Central memory CD8-positive, alpha-beta T cell (primary cell): ENCODE measurements at regions not wholly inside any gene's neighbourhood (a gene's known extent, or its start where the extent isn't known, plus 50 kb on each side); places are given as distances from the start of the nearest gene placed in this dataset.
"Not testable (repeated sequence)": the region's sequence is repeated elsewhere in the genome, so short reads cannot be mapped to it uniquely, and the experiment has no call there.

Source experiments
- ATAC-seq: fragments of 150-1000 bp; cut with Tn5 transposase; replicated peaks from 2 replicates; pipeline ENCODE4 v1.10.0; 2022; ENCODE audit warnings: mild to moderate bottlenecking, moderate FRiP score, moderate number of reproducible peaks; ENCODE audit not compliant: poor library complexity, severe bottlenecking; ENCODE audit errors: extremely low read depth
- DNase-seq, 2 donors: peaks; one replicate each; pipeline ENCODE4 v3.0.0; 2021; ENCODE audit warnings: low spot score in 2 of 2
- H3K27ac Mint-ChIP-seq: one replicate; pipeline ENCODE4 v1.8.0; 2022; ENCODE audit warnings: low read depth, mild to moderate bottlenecking, moderate library complexity, mixed read lengths
- H3K27me3 Mint-ChIP-seq: one replicate; pipeline ENCODE4 v1.8.0; 2022; ENCODE audit warnings: mixed read lengths
- H3K36me3 Mint-ChIP-seq: one replicate; pipeline ENCODE4 v1.8.0; 2022; ENCODE audit warnings: mild to moderate bottlenecking, moderate library complexity, mixed read lengths; ENCODE audit not compliant: insufficient read depth
- H3K4me1 Mint-ChIP-seq: one replicate; pipeline ENCODE4 v1.8.0; 2022; ENCODE audit warnings: mixed read lengths
- H3K4me3 Mint-ChIP-seq: one replicate; pipeline ENCODE4 v1.8.0; 2022; ENCODE audit warnings: mild to moderate bottlenecking, moderate library complexity, mixed read lengths
- H3K9me3 Mint-ChIP-seq: one replicate; pipeline ENCODE4 v1.8.0; 2022; ENCODE audit warnings: mixed read lengths

DNA sequence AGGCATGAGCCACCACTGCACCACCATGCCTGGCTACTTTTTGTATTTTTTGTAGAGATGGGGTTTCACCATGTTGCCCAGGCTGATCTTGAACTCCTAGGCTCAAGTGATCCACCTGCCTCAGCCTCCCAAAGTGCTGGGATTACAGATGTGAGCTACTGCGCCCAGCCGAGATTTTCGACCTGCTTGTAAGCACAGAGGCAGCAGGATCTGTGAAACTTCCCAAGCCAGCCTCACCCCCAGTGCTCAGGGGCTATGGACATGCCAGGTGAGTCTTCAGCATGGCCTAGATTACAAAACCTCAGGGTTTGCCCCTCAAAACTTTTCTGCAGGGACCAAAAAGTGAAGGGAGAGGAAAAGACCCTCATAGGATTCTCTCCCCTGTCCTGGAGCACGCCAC is 145.0 kb upstream of the KCNG1 start:
- H3K4me1 Mint-ChIP-seq, ATAC-seq, DNase-seq, H3K9me3 Mint-ChIP-seq, H3K4me3 Mint-ChIP-seq, H3K36me3 Mint-ChIP-seq, H3K27ac Mint-ChIP-seq: not testable (repeated sequence)
- peaks cover 62% of the 10 kb centered on the region for H3K27me3 Mint-ChIP-seq

- peaks cover 10% of the 10 kb centered on the region for H3K4me1 Mint-ChIP-seq
- no peaks in the 10 kb centered on the region for H3K36me3 Mint-ChIP-seq
- DNase-seq (no peak), ATAC-seq (no peak)
- peaks cover 62% of the 10 kb centered on the region for H3K27me3 Mint-ChIP-seq
- H3K4me3 Mint-ChIP-seq, result no peak overlapping the region
- H3K9me3 Mint-ChIP-seq, result no peaks in the 10 kb centered on the region
- H3K27ac Mint-ChIP-seq, result no peak overlapping the region
These were observed 143.6 kb upstream of the KCNG1 start for GRCh38 chr20:51166489-51166888.

DNA sequence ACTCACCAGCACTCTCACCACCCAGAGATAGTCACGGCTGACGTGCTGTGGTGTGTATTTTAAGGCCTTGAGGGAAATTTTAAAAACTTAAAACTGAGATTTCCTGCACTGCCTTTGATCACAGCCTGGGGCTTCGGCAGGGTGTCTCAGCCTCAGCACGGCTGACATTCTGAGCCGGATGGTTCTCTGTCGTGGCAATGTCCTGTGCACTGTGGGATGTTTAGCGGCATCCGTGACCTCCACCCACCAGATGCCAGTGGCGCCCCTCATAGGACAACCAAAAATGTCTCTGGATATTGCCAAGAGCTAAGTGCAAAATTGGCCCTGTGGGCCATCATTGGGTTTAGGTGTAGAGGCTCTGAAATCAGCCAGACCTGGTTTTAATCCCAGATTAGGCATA is 142.2 kb upstream of the KCNG1 start:
- ATAC-seq, result no peak
- no peak for DNase-seq
- H3K27me3 Mint-ChIP-seq, result peaks cover 62% of the 10 kb centered on the region
- no peak overlapping the region for H3K4me3 Mint-ChIP-seq
- no peaks in the 10 kb centered on the region for H3K9me3 Mint-ChIP-seq
- no peaks in the 10 kb centered on the region for H3K36me3 Mint-ChIP-seq
- H3K4me1 Mint-ChIP-seq, result peaks cover 10% of the 10 kb centered on the region
- no peak overlapping the region for H3K27ac Mint-ChIP-seq

DNA sequence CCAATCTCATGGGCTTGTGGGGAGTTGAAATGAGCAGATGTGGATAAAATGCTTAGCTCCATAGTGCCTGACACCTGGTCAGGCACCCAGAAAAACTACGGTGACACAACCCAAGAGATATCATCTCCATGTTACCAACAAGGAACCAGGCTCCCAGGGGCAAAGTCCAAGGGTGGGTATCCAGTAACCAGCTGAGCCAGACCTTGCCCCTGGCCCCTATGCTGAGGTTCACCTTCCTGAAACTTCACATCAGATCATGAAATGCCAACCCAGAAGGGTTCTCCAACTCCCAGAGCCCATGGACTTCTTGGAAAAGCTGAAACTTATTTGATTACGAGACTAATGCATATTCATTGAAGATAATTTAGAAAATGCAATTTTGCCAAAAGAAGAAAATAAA is 141.8 kb upstream of the KCNG1 start:
- Mint-ChIP-seq H3K4me3 (no peak overlapping the region), H3K27me3 (peaks cover 62% of the 10 kb centered on the region), H3K36me3 (no peaks in the 10 kb centered on the region), H3K27ac (no peak overlapping the region), H3K4me1 (peaks cover 10% of the 10 kb centered on the region), H3K9me3 (no peaks in the 10 kb centered on the region)
- DNase-seq (no peak), ATAC-seq (no peak)

- DNase-seq (no peak), ATAC-seq (no peak)
- H3K27ac Mint-ChIP-seq, result no peak overlapping the region
- H3K36me3 Mint-ChIP-seq, result no peaks in the 10 kb centered on the region
- peaks cover 8% of the 10 kb centered on the region for H3K4me1 Mint-ChIP-seq
- H3K4me3 Mint-ChIP-seq, result no peak overlapping the region
- H3K27me3 Mint-ChIP-seq, result peaks cover 62% of the 10 kb centered on the region
- no peaks in the 10 kb centered on the region for H3K9me3 Mint-ChIP-seq
These were observed 141.2 kb upstream of the KCNG1 start for GRCh38 chr20:51163996-51164600.

GRCh38 chr20:51162015-51162414 is 139.1 kb upstream of the KCNG1 start:
- DNase-seq (no peak), ATAC-seq (no peak)
- H3K4me1 Mint-ChIP-seq, result no peaks in the 10 kb centered on the region
- no peaks in the 10 kb centered on the region for H3K36me3 Mint-ChIP-seq
- no peak overlapping the region for H3K27ac Mint-ChIP-seq
- H3K4me3 Mint-ChIP-seq, result no peak overlapping the region
- no peaks in the 10 kb centered on the region for H3K9me3 Mint-ChIP-seq
- H3K27me3 Mint-ChIP-seq, result peaks cover 69% of the 10 kb centered on the region

- H3K4me3 Mint-ChIP-seq, result no peak overlapping the region
- H3K36me3 Mint-ChIP-seq, result no peaks in the 10 kb centered on the region
- no peak overlapping the region for H3K27ac Mint-ChIP-seq
- no peaks in the 10 kb centered on the region for H3K4me1 Mint-ChIP-seq
- no peaks in the 10 kb centered on the region for H3K9me3 Mint-ChIP-seq
- ATAC-seq (no peak), DNase-seq (no peak)
- H3K27me3 Mint-ChIP-seq, result peaks cover 74% of the 10 kb centered on the region
These were observed 137.9 kb upstream of the KCNG1 start for GRCh38 chr20:51160821-51161220.

DNA sequence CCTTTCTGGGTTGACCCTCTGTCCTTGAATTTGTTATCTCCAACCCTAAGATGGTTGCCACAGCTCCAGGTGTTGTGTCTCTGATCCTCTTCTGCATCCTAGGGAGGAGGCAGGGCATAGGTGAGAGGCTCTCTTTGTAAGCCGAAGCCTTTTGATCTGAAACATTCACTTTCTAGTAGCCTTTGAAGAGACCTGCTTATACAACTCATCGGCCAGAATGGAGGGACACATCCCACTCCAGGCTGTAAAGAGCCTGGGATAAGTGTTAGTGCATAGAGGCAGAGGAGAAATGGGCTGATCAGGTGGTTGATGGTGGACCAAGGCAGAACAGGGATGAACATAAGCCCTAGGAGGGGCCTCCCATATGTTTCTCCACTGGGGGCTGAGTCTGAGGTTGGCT is 137.1 kb upstream of the KCNG1 start:
- Mint-ChIP-seq H3K36me3 (no peaks in the 10 kb centered on the region), H3K4me3 (no peak overlapping the region), H3K27me3 (peaks cover 82% of the 10 kb centered on the region), H3K9me3 (no peaks in the 10 kb centered on the region), H3K27ac (no peak overlapping the region), H3K4me1 (no peaks in the 10 kb centered on the region)
- no peak for ATAC-seq
- no peak for DNase-seq

GRCh38 chr20:51159303-51159702 is 136.4 kb upstream of the KCNG1 start:
- Mint-ChIP-seq H3K4me1 (no peaks in the 10 kb centered on the region), H3K27ac (no peak overlapping the region), H3K9me3 (no peaks in the 10 kb centered on the region), H3K36me3 (no peaks in the 10 kb centered on the region), H3K4me3 (no peak overlapping the region), H3K27me3 (peaks cover 86% of the 10 kb centered on the region)
- ATAC-seq (no peak), DNase-seq (no peak)

GRCh38 chr20:51158226-51158625 is 135.3 kb upstream of the KCNG1 start:
- DNase-seq, result no peak
- Mint-ChIP-seq H3K27me3 (peaks cover 94% of the 10 kb centered on the region), H3K4me1 (no peaks in the 10 kb centered on the region), H3K27ac (no peak overlapping the region), H3K36me3 (no peaks in the 10 kb centered on the region), H3K4me3 (no peak overlapping the region), H3K9me3 (no peaks in the 10 kb centered on the region)
- no peak for ATAC-seq

DNA sequence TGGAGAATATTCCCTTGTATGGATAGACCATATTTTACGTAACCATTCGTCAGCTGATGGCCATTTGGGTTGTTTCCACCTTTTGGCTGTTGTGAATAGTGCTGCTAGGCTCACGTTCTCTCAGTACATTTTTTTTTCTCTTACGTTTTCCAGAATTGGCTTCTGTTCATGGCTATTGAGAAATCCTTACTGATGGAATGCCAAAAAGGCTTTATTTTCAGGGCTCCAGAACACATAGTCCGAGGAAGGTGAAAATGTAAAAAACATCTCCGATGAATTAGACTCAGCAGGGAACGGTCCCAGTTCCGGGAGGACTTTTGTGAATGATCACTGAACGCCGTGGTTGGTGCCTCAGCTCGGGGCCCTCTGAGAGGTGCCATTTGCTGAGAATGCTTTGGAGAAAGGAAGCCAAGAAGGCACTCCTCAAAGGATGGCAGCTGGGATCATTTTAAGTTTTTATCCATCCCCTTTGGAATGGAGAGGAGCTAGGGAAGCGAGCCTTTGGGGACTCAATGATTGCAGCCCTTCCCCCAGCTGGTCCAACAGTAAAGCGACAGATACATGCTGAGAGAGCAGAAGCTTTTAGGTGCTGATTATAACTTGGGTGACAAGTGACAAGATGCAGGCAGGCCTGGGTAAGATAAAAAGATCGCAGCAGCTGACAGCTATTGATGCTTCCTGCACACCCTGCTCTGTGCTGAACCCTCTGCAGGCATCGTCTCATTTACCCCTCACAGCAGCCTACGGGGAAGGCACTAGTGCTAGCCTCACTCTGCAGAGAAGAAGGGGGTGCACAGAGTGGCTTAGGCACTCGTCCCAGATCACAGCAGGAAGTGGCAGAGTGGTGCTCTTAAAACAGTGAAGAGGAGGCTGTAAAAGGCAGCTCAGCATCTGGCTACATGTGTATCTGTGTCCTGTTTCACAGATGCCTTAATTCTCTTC is 133.4 kb upstream of the KCNG1 start:
- Mint-ChIP-seq H3K9me3 (no peaks in the 10 kb centered on the region), H3K4me1 (no peaks in the 10 kb centered on the region), H3K36me3 (no peaks in the 10 kb centered on the region), H3K27ac (no peak overlapping the region), H3K4me3 (no peak overlapping the region), H3K27me3 (peaks cover 84% of the 10 kb centered on the region)
- no peak for DNase-seq
- ATAC-seq, result no peak

DNA sequence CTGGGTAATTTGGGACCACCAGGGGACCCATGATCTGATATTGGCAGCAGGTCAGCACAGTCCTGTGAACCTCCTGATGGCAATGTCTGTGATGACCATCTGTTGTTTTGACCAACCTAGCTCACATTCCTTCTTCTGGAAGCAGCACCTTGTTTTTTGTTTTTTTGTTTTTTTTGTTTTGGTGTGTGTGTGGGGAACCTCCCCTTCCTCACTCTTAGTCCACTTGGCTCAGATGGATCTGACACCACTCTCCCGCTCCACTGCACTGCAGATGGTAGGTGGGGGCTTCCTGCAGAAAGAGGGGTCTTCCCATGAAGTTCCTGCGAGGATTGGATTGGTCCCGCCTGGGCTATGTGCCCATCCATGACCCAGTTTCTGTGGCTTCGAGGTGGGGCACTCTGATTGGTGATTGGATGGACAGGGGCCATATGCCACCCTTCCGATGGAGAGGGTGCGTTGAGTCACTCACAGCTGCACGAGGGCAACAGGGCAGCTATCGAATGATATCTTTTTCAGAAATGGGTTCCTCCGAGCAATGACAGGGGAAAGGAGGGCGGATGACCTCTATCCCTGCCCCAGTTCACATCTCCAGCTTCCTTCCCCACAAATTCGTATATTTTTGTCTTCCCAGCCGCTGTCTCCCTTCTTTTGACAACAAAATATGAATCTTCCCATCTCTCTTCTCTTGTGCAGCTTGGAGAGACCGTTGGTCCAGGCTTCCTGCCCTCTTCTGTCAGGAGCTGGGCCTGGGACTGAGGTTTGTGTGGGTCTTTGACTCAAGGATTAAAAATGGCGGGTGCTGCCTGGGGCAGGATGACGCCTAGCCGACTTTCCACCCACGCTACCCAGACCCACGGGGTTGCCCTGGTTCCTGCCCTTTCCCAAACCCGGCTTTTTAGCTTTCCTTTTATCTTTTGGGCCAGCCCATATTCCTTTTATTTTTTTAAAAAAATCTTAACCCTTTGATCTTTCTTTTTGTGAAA is 132.1 kb upstream of the KCNG1 start:
- Mint-ChIP-seq H3K27me3 (peaks cover 70% of the 10 kb centered on the region), H3K9me3 (no peaks in the 10 kb centered on the region), H3K36me3 (no peaks in the 10 kb centered on the region), H3K27ac (no peak overlapping the region), H3K4me3 (no peak overlapping the region), H3K4me1 (no peaks in the 10 kb centered on the region)
- DNase-seq, result no peak
- no peak for ATAC-seq
